B cell (primary cell): ENCODE measurements at regions not wholly inside any gene's neighbourhood (a gene's known extent, or its start where the extent isn't known, plus 50 kb on each side); places are given as distances from the start of the nearest gene placed in this dataset.

Source experiments
- ATAC-seq: fragments of 200-7000 bp; cut with Tn5 transposase; one replicate; pipeline ENCODE4 v1.10.0; 2021; ENCODE audit warnings: low read depth, mild to moderate bottlenecking, moderate number of reproducible peaks, moderate library complexity
- CTCF ChIA-PET: fragments of 350-600 bp; sonication (Branson Sonifier 250); formaldehyde crosslinking; loops from one replicate; lab custom pipeline; 2021; ENCODE audit warnings: antibody characterized with exemption, inconsistent platforms; lab: Charles Lee
- POLR2A ChIA-PET: fragments of 350-600 bp; sonication (Branson Sonifier 250); formaldehyde crosslinking; loops from one replicate; lab custom pipeline; 2021; ENCODE audit warnings: antibody characterized with exemption; lab: Charles Lee
- DNase-seq: peaks from one replicate; pipeline ENCODE4 v3.0.0; 2013
- H2AFZ ChIP-seq: 2 replicates; pipeline ENCODE4 v1.6.1; 2012; ENCODE audit warnings: mild to moderate bottlenecking, low read depth, low read length; ENCODE audit not compliant: insufficient read depth, poor library complexity, severe bottlenecking
- H3K27ac ChIP-seq, 2 donors: 1 replicate in 1 of 2; 2 replicates in 1 of 2; pipeline ENCODE4 v1.5.1; 2012 to 2013; ENCODE audit warnings: low read length in 2 of 2, mild to moderate bottlenecking in 2 of 2, moderate library complexity in 1 of 2
- H3K27me3 ChIP-seq, 4 experiments: fragments of 200-600 bp in 1 of 4; sonication (generic) in 1 of 4; replicated peaks in 1 of 4; 1 replicate in 2 of 4; 2 replicates in 2 of 4; pipeline versions ENCODE4 v1.6.1 to v1.7.0; 2013 to 2016; ENCODE audit warnings: low read length in 3 of 4, mild to moderate bottlenecking in 2 of 4, mixed read lengths in 1 of 4, moderate library complexity in 1 of 4; ENCODE audit not compliant: insufficient read depth in 4 of 4, control insufficient read depth in 3 of 4; ENCODE audit errors: control extremely low read depth in 1 of 4
- H3K36me3 ChIP-seq, 2 experiments: replicated peaks in 1 of 2; 1 replicate in 1 of 2; 2 replicates in 1 of 2; pipeline versions ENCODE4 v1.6.1 to v1.7.1; 2013; ENCODE audit warnings: low read length in 1 of 2; ENCODE audit not compliant: insufficient read depth in 2 of 2, control insufficient read depth in 1 of 2; ENCODE audit errors: control extremely low read depth in 1 of 2, extremely low read depth in 1 of 2
- H3K4me1 ChIP-seq, 2 donors: fragments of 200-600 bp in 1 of 2; sonication (generic) in 1 of 2; 1 replicate in 1 of 2; 2 replicates in 1 of 2; pipeline versions ENCODE4 v1.5.1 to v1.6.1; 2013 to 2017; ENCODE audit warnings: low read length in 2 of 2; ENCODE audit not compliant: control insufficient read depth in 2 of 2, insufficient read depth in 2 of 2
- H3K4me2 ChIP-seq: replicated peaks from 2 replicates; pipeline ENCODE3; 2012; ENCODE audit warnings: mild to moderate bottlenecking, low read depth, low read length; ENCODE audit not compliant: poor library complexity, severe bottlenecking
- H3K4me3 ChIP-seq, 5 experiments: fragments of 200-600 bp in 1 of 5; sonication (generic) in 1 of 5; 1 replicate in 3 of 5; 2 replicates in 2 of 5; pipeline versions ENCODE4 v1.5.1 to v1.7.0; 2011 to 2016; ENCODE audit warnings: low read length in 4 of 5, mild to moderate bottlenecking in 4 of 5, low read depth in 2 of 5, control low read depth in 1 of 5, moderate library complexity in 1 of 5; ENCODE audit not compliant: insufficient read depth in 1 of 5; ENCODE audit errors: control extremely low read depth in 1 of 5, extremely low read depth in 1 of 5
- H3K79me2 ChIP-seq: fragments of 200-600 bp; sonication (generic); one replicate; pipeline ENCODE4 v1.6.0; 2016; ENCODE audit warnings: low read length; ENCODE audit not compliant: control insufficient read depth, insufficient read depth
- H3K9ac ChIP-seq: fragments of 200-600 bp; sonication (generic); 2 replicates; pipeline ENCODE4 v1.6.1; 2017; ENCODE audit warnings: mild to moderate bottlenecking, low read length, moderate library complexity
- H3K9me3 ChIP-seq, 3 donors: one replicate each; pipeline versions ENCODE4 v1.6.1 to v1.7.1; 2013; ENCODE audit warnings: low read length in 2 of 3; ENCODE audit not compliant: control insufficient read depth in 2 of 3, insufficient read depth in 1 of 3; ENCODE audit errors: control extremely low read depth in 1 of 3
- H4K20me1 ChIP-seq: 2 replicates; pipeline ENCODE4 v1.6.0; 2012; ENCODE audit warnings: mild to moderate bottlenecking, low read length; ENCODE audit not compliant: insufficient read depth, control insufficient read depth, poor library complexity, severe bottlenecking
- H3K27ac Mint-ChIP-seq: one replicate; pipeline ENCODE4 v1.8.0; 2021; ENCODE audit warnings: mixed read lengths
- H3K27me3 Mint-ChIP-seq: one replicate; pipeline ENCODE4 v1.8.0; 2021; ENCODE audit warnings: mixed read lengths
- H3K4me1 Mint-ChIP-seq: one replicate; pipeline ENCODE4 v1.8.0; 2021; ENCODE audit warnings: mixed read lengths
- H3K4me3 Mint-ChIP-seq: one replicate; pipeline ENCODE4 v1.8.0; 2021; ENCODE audit warnings: mixed read lengths
- H3K9me3 Mint-ChIP-seq: one replicate; pipeline ENCODE4 v1.8.0; 2022; ENCODE audit warnings: mixed read lengths; ENCODE audit not compliant: insufficient read depth
- CTCF ChIP-seq: fragments of 200-600 bp; IDR thresholded peaks from one replicate; pipeline ENCODE4 v1.8.0; 2022; ENCODE audit warnings: antibody characterized with exemption, mild to moderate bottlenecking
- EZH2 ChIP-seq: IDR thresholded peaks from 2 replicates; pipeline ENCODE4 v1.6.1; 2012; ENCODE audit warnings: borderline replicate concordance, low read depth, mild to moderate bottlenecking, moderate library complexity, low read length; ENCODE audit not compliant: insufficient read depth, poor library complexity, severe bottlenecking
- WGBS: methylation state at CpG from one replicate; pipeline ENCODE4 v1.1.5; 2013; ENCODE audit warnings: missing lambda C conversion rate; ENCODE audit not compliant: insufficient coverage; 5-methylcytosine and 5-hydroxymethylcytosine counted together
- intact Hi-C: fragments of 100-400 bp; cut with micrococcal nuclease; formaldehyde crosslinking; loops from one replicate; pipeline ENCODE4 v1.10.0; 2022

- no peaks in the 10 kb centered on the region for H3K27me3 Mint-ChIP-seq
- no peak overlapping the region for H3K4me3 ChIP-seq
- no peaks in the 10 kb centered on the region for H3K4me1 Mint-ChIP-seq
- no peaks in the 10 kb centered on the region for H3K4me1 ChIP-seq
- no peak overlapping the region for H3K27ac Mint-ChIP-seq
- H3K27me3 ChIP-seq: no peaks in the 10 kb centered on the region
- no peak overlapping the region for H3K4me2 ChIP-seq
- H3K27ac ChIP-seq: no peak overlapping the region
- H3K36me3 ChIP-seq: no peaks in the 10 kb centered on the region
- H3K9me3 ChIP-seq: peaks cover 0 to 35% (median 0%) of the 10 kb centered on the region in 3 donors
- no peak overlapping the region for H3K9ac ChIP-seq
- no peaks in the 10 kb centered on the region for H4K20me1 ChIP-seq
- CTCF ChIA-PET: no interaction called here
- intact Hi-C loops: no loop called here
- no peak overlapping the region for H3K4me3 Mint-ChIP-seq
- POLR2A ChIA-PET: no interaction called here
- peaks cover 7% of the 10 kb centered on the region for H3K9me3 Mint-ChIP-seq
- TF ChIP-seq EZH2 (no peak), CTCF (no peak)
- WGBS: 94% methylated on average over 9 of the region's 10 CpGs
- H2AFZ ChIP-seq: no peak overlapping the region
- ATAC-seq (no peak), DNase-seq (no peak)
- no peaks in the 10 kb centered on the region for H3K79me2 ChIP-seq
These were observed 582.9 kb upstream of the SALL3 start for GRCh38 chr18:78396756-78397155.

- Histone ChIP-seq H3K36me3 (no peaks in the 10 kb centered on the region), H3K27ac (no peak overlapping the region), H3K79me2 (no peaks in the 10 kb centered on the region), H2AFZ (no peak overlapping the region), H3K9ac (no peak overlapping the region), H3K4me2 (no peak overlapping the region), H3K9me3 (peaks cover 0 to 30% (median 0%) of the 10 kb centered on the region in 3 donors), H4K20me1 (no peaks in the 10 kb centered on the region), H3K27me3 (no peaks in the 10 kb centered on the region), H3K4me1 (no peaks in the 10 kb centered on the region), H3K4me3 (no peak overlapping the region)
- DNase-seq (no peak), ATAC-seq (no peak)
- intact Hi-C loops: no loop called here
- WGBS: 94% methylated on average over 17 of the region's 25 CpGs
- CTCF ChIA-PET: no interaction called here
- H3K27me3 Mint-ChIP-seq: no peaks in the 10 kb centered on the region
- H3K9me3 Mint-ChIP-seq: peaks cover 7% of the 10 kb centered on the region
- POLR2A ChIA-PET: no interaction called here
- no peak overlapping the region for H3K4me3 Mint-ChIP-seq
- no peak overlapping the region for H3K27ac Mint-ChIP-seq
- no peaks in the 10 kb centered on the region for H3K4me1 Mint-ChIP-seq
- TF ChIP-seq EZH2 (no peak), CTCF (no peak)
These were observed 579.6 kb upstream of the SALL3 start for GRCh38 chr18:78399992-78400503.
